DOHH2 (cell line): ENCODE measurements at regions not wholly inside any gene's neighbourhood (a gene's known extent, or its start where the extent isn't known, plus 50 kb on each side); places are given as distances from the start of the nearest gene placed in this dataset.

Experiments used
- H3F3A ChIP-seq: fragments of 200-600 bp; sonication (generic), shearing (Covaris generic); 2 replicates; pipeline ENCODE4 v1.6.0; 2016; ENCODE audit warnings: antibody characterized with exemption, mild to moderate bottlenecking; ENCODE audit not compliant: control insufficient read depth, insufficient read depth
- H3K27ac ChIP-seq: fragments of 200-600 bp; sonication (generic); 2 replicates; pipeline ENCODE4 v1.5.1; 2014; ENCODE audit warnings: low read depth, mild to moderate bottlenecking, low read length, moderate library complexity
- H3K27me3 ChIP-seq: fragments of 200-600 bp; sonication (generic); 2 replicates; pipeline ENCODE4 v1.6.1; 2014; ENCODE audit warnings: mild to moderate bottlenecking, low read length, mixed read lengths; ENCODE audit not compliant: control insufficient read depth
- H3K36me3 ChIP-seq: fragments of 200-600 bp; sonication (generic); 2 replicates; pipeline ENCODE4 v1.6.1; 2014; ENCODE audit warnings: mild to moderate bottlenecking, low read length, moderate library complexity, mixed read lengths; ENCODE audit not compliant: control insufficient read depth
- H3K4me1 ChIP-seq: fragments of 200-600 bp; sonication (generic); 2 replicates; pipeline ENCODE4 v1.6.1; 2014; ENCODE audit warnings: mild to moderate bottlenecking, low read length, mixed read lengths; ENCODE audit not compliant: control insufficient read depth
- H3K4me2 ChIP-seq: fragments of 200-600 bp; sonication (generic); 2 replicates; pipeline ENCODE4 v1.6.0; 2014; ENCODE audit warnings: mild to moderate bottlenecking, low read length, moderate library complexity
- H3K4me3 ChIP-seq: fragments of 200-600 bp; sonication (generic); 2 replicates; pipeline ENCODE4 v1.5.1; 2014; ENCODE audit warnings: mild to moderate bottlenecking, low read length, mixed read lengths
- H3K79me2 ChIP-seq: fragments of 200-600 bp; sonication (generic); 2 replicates; pipeline ENCODE4 v1.6.1; 2014; ENCODE audit warnings: mild to moderate bottlenecking, low read length, mixed read lengths; ENCODE audit not compliant: control insufficient read depth
- H3K9me2 ChIP-seq: fragments of 200-600 bp; sonication (generic); replicated peaks from 2 replicates; pipeline ENCODE4 v1.6.1; 2014; ENCODE audit warnings: mild to moderate bottlenecking, low read length, mixed read lengths; ENCODE audit not compliant: control insufficient read depth
- H3K9me3 ChIP-seq: fragments of 200-600 bp; sonication (generic); 2 replicates; pipeline ENCODE4 v1.6.1; 2014; ENCODE audit warnings: antibody characterized with exemption, low read length, mixed read lengths; ENCODE audit not compliant: control insufficient read depth, insufficient read depth
- H4K20me1 ChIP-seq: fragments of 200-600 bp; sonication (generic); 2 replicates; pipeline ENCODE4 v1.6.0; 2014; ENCODE audit warnings: low read depth, mild to moderate bottlenecking, antibody characterized with exemption, low read length, moderate library complexity; ENCODE audit not compliant: control insufficient read depth, insufficient read depth
- EZH2phosphoT487 ChIP-seq: fragments of 200-600 bp; sonication (generic); IDR thresholded peaks from 2 replicates; pipeline ENCODE4 v1.6.1; 2017; ENCODE audit warnings: borderline replicate concordance, mild to moderate bottlenecking, antibody characterized with exemption, low read length, moderate library complexity, mixed read lengths
- TF ChIP-seq, protein P1 (sequence below): fragments of 200-600 bp; sonication (generic); IDR thresholded peaks from one replicate; pipeline ENCODE4 v1.5.1; 2014; ENCODE audit warnings: antibody characterized with exemption, mild to moderate bottlenecking, low read depth, low read length; ENCODE audit not compliant: poor library complexity, severe bottlenecking

DNA sequence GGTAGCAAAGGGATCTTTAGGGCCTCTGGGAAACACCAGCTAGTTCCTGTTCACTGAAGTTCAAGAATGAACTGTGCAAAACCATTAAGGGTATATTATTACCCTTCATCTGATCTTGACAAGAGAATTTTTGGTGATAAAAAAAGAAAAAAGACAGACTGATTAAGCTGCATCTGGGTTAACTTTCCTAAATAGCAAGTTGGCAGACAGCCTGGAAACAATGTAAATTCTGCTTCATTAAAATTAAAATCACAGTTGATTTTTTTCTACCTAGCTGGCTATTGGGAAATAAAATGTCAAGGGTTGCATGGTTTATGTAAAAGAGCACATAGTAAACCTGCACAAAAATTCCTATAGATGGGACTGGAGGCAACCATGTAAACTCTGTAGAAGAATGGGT lies 126.6 kb upstream of the PRKD1 start:
- Histone ChIP-seq H3K9me3 (no peaks in the 10 kb centered on the region), H3K36me3 (no peaks in the 10 kb centered on the region), H3F3A (no peaks in the 10 kb centered on the region), H4K20me1 (no peaks in the 10 kb centered on the region), H3K27ac (no peak overlapping the region), H3K4me2 (no peak overlapping the region), H3K27me3 (no peaks in the 10 kb centered on the region), H3K79me2 (no peaks in the 10 kb centered on the region), H3K9me2 (no peaks in the 10 kb centered on the region), H3K4me3 (no peak overlapping the region), H3K4me1 (no peaks in the 10 kb centered on the region)
- TF ChIP-seq, protein P1, sequence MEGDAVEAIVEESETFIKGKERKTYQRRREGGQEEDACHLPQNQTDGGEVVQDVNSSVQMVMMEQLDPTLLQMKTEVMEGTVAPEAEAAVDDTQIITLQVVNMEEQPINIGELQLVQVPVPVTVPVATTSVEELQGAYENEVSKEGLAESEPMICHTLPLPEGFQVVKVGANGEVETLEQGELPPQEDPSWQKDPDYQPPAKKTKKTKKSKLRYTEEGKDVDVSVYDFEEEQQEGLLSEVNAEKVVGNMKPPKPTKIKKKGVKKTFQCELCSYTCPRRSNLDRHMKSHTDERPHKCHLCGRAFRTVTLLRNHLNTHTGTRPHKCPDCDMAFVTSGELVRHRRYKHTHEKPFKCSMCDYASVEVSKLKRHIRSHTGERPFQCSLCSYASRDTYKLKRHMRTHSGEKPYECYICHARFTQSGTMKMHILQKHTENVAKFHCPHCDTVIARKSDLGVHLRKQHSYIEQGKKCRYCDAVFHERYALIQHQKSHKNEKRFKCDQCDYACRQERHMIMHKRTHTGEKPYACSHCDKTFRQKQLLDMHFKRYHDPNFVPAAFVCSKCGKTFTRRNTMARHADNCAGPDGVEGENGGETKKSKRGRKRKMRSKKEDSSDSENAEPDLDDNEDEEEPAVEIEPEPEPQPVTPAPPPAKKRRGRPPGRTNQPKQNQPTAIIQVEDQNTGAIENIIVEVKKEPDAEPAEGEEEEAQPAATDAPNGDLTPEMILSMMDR = no peak
- TF ChIP-seq EZH2phosphoT487 = no peak

- Histone ChIP-seq H3F3A (no peaks in the 10 kb centered on the region), H3K9me3 (no peaks in the 10 kb centered on the region), H3K79me2 (no peaks in the 10 kb centered on the region), H3K4me1 (no peaks in the 10 kb centered on the region), H3K27ac (no peak overlapping the region), H3K36me3 (no peaks in the 10 kb centered on the region), H3K9me2 (no peaks in the 10 kb centered on the region; the same call in 1 of the 2 replicates), H4K20me1 (no peaks in the 10 kb centered on the region), H3K4me2 (no peak overlapping the region), H3K4me3 (no peak overlapping the region), H3K27me3 (no peaks in the 10 kb centered on the region)
- TF ChIP-seq, protein P1 = no peak
- no peak for TF ChIP-seq EZH2phosphoT487
Measured at GRCh38 chr14:30058401-30058800, 130.8 kb upstream of the PRKD1 start.

- no peaks in the 10 kb centered on the region for H3F3A ChIP-seq
- H3K79me2 ChIP-seq = no peaks in the 10 kb centered on the region
- H3K4me3 ChIP-seq = no peak overlapping the region
- H3K9me2 ChIP-seq = no peaks in the 10 kb centered on the region; the same call in 1 of the 2 replicates
- no peaks in the 10 kb centered on the region for H4K20me1 ChIP-seq
- no peak overlapping the region for H3K4me2 ChIP-seq
- no peaks in the 10 kb centered on the region for H3K4me1 ChIP-seq
- TF ChIP-seq, protein P1 = no peak
- no peak for TF ChIP-seq EZH2phosphoT487
- H3K27me3 ChIP-seq = no peaks in the 10 kb centered on the region
- no peak overlapping the region for H3K27ac ChIP-seq
- no peaks in the 10 kb centered on the region for H3K36me3 ChIP-seq
- H3K9me3 ChIP-seq = no peaks in the 10 kb centered on the region
Measured at GRCh38 chr14:30063746-30064145, 136.1 kb upstream of the PRKD1 start.
